Activated T-helper 1 cell treated with anti-CD3 and anti-CD28 coated beads, Interleukin-2, amount 50 U/mL, for 16 hours (primary cell): ENCODE measurements at regions not wholly inside any gene's neighbourhood (a gene's known extent, or its start where the extent isn't known, plus 50 kb on each side); places are given as distances from the start of the nearest gene placed in this dataset.

Source experiments
- DNase-seq, 2 donors: peaks; one replicate each; pipeline ENCODE4 v3.0.0-alpha.2; 2020; ENCODE audit warnings: low read depth in 1 of 2, low spot score in 1 of 2

- no peak for DNase-seq
These were observed 53.1 kb upstream of the AUTS2 start for GRCh38 chr7:69545175-69545574.
